EH (cell line): ENCODE measurements at regions not wholly inside any gene's neighbourhood (a gene's known extent, or its start where the extent isn't known, plus 50 kb on each side); places are given as distances from the start of the nearest gene placed in this dataset.
"Not testable (repeated sequence)": the region's sequence is repeated elsewhere in the genome, so short reads cannot be mapped to it uniquely, and the experiment has no call there.

ENCODE experiments used
- DNase-seq: peaks from one replicate; pipeline ENCODE4 v3.0.0-alpha.2; 2015; ENCODE audit warnings: low read depth

DNA sequence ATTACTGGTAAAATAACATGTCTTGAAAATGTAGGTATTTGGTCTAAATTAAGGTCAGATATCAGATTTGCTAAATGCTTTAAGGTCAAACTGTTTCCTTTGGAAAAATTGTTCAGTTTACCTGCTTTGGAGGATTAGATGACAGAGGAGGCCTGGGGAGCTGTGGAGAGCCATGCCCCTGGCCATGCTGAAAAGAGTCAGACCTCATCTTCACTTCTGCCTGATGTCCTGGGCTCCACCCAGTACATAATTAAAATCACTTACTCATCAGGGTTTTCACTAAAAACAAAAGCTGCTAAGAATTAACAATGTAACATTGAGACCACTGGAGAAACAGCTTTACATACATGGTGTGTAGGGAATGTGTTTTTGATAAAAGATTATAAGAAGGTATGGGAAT, 60.8 kb upstream of the UNC93A start:
- no peak for DNase-seq

DNA sequence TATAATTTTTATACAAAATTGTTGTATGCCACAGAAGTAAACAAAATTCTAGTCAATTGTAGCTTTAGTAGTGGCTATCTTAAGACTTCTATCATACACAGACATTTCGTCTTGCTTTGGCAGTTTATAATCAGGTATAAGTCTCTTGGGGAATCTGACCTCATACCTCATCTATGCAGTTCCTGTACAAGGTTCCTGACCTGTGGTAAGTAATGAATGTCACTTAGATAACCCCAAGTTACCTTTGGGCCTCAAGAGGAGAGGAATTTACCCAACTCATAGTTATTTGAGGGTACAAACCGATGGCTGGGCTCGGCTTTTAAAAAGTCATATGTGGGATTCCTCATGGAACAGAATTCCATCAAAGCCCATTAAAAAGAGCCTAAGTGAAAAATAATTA, 58.8 kb upstream of the UNC93A start:
- DNase-seq = no peak

DNA sequence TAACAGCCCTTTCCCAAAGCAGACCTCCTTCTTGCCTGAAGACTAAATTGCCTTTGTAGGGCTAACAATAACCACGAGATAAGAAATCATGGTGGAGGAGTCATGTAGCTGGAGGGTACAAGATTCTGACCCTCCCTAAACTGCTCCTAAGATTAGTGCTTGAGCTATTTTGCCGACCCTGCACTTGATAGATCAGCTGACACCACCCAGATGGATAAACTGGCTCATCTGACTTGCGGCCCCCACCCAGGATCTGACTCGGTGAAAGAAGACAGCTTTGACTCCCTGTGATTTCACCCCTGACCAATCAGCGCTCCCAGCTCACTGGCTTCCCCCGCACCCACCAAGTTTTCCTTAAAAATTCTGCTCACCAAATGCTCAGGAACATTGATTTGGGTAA, 57.6 kb upstream of the UNC93A start:
- DNase-seq = no peak

DNA sequence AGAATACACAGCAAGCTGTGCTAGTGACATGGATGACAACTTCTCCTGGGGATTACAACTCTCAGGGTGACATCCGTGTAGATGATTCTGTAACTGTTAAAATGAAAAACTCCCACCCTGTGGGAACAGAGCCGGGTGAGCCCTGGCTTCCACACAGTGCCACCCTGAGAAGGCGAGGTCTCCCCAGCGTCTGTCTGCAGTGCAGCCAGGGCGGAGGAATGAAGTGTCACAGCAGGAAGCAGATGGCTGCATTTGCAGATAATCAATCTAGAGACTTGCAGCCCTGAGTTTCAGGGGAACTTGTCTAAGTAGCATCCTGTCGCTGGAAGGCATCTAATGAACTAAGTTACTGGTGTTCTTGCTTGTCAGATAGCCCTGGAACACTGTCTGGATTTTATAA, 56.5 kb upstream of the UNC93A start:
- DNase-seq = not testable (repeated sequence)

DNA sequence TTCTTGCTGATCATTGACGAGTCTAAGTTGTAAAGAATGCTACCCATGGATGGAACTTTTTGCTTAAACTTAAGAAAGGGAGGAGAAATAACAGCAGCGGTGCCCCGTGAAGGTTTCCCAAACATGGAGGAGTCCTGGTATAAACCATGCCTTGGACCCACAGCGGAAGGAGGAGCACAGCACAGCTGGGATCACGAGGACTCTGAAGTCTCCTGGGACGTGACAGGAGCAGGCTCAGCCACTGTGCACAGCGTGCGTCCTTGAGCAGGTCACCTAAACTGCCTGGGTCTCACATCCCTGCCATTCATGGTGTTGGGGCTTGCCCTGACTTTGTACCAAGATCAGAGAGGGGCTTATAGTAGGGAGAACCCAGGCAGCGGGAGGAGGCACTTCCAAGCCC, 56.1 kb upstream of the UNC93A start:
- no peak for DNase-seq

DNA sequence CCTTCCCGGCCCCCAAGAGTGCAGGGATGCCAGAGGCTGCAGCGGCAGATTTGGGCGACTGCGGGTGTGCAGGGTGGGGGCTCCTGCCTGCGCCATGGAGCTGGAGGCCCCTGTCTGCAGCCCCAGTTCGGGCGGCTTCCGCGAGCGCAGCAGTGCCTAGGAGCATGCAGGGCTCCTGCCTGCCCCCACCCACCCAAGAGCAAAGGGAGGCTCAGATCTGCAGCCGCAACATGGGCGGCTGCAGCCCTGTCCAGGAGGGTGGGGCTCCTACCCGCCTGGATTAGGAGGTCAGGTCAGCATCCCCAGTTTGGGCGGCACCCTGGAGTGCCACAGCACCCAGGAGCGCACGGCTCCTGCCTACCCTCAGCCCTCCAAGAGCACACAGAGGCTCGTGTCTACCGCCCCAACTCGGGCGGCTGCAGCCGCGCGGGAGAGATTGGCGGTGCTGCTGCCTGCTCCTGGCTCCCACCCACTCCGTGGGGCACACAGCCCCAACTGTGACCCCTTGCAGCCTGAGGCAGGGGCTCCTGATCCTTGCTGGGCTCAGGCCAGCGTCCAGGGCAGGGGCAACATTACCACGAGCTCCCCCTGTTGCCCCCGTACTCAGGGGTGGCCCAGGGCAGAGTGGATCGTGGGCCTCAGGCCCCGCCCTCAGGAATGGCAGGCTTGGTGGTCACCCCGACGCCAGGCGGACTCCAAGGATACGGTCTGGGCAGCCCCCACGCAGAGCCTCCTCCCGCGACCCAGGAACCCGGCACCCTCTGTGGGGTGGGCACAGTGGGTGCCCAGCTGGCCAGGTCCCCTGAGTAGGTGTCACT, 55.5 kb upstream of the UNC93A start:
- no peak for DNase-seq

DNA sequence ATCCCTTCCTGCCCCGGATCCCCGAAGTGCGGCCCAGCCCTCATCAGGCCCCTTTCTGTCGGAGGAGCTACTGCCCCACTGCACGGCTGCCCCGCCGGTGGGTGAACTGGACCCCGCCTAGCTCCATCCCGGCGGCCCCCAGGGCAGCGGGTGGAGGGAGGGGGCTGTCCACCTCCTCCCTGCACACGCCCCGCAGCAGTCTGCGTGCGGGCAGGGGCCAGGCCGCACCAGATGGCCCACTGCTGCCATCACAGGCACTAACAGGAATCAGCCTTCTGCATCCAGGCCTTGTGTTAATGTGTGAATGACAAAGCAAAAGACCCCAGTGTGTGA, 54.9 kb upstream of the UNC93A start:
- DNase-seq = no peak

DNA sequence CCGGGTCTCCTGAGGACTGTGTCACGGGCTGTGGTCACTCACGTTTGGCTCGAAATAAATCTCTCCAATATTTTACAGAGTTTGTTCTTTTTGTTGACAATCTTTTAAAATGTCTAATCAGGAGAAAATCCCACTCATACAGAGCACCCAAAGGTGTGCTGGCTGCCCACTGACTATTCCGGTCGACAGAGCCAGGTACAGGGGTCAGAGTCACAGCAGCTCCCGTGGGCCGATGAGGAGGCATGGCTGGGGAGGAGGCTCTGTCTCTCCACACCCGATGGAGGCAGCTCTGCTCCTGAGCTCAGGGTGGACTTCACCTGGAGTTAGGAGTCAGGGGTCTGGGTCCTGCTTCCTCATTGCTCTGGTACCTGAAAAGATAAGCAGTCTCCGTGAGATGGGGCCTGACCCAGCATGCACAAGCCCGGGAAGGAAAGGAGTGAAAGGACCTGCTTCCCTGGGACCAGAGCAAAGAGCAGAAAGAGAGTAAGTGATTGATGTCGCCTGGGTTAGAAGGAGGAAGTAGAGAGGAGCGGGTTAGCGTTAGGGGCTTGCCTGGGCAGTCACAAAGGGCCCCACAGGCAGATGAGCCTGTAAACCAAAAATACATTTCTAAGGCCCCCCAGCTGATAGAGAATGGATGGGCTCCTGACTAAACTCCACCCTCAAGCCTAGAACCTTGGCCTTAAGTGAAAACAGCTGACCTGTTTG, 53.5 kb upstream of the UNC93A start:
- DNase-seq = no peak

DNA sequence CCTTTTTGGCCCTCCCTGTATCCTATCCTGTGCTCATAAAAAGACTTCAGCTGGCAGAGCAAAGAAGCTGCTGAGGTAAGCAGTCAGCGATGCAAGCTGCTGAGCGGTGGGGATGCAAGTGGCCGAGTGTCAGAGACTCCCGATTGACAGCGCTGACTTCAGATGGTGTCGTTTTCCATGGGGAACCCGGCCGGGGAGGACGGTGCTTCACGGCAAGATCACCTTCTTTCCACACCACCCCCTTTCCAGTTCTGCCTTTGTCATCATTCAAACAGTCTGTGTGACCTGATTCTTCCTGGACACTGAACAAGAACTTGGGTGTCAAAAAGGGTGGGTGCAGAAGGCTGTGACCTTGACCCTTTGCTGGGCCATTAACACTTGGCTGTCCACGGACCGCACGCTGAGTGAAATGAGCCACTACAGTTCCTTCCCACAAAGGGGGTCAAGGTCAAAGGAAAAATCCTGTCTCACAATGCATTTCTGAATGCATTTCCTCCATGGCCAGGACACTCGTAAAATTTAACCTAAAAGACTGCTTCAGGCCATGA, 52.9 kb upstream of the UNC93A start:
- no peak for DNase-seq

DNA sequence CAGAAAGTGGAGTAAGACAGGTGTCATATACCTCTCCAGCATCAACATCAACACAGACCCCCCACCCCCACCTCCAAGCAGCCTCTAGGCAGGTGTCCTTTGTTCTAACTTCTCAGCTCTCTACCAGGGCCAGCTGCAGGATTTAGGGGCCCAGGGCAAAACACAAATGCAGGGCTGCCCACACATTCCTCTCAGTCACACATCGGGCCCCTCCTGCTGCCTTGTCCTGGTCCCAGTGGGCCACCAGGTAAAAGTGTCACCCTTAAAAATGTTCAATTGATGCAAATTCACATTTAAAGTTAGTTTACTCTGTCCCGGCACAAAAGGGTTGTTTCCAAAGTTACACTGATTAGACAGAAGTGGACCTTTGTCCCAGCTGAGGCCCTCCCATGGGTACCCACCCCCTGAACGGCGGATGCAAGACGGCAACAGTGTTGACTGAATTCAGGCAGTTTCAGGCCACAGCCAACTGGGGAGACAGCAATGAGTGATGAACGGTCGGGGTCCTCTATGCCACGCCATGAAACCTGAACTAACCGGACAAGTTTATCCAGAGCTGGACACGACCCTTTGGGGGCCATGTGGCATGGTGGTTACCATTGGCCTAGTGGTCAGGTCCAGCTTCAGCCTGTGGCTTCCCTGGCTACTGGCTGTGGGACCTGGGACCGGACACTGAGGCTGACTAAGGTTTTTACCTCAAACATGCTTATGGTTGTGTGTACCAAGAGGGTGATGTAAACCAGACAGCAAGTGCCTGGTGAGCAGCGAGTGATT, 52.2 kb upstream of the UNC93A start:
- DNase-seq = no peak

DNA sequence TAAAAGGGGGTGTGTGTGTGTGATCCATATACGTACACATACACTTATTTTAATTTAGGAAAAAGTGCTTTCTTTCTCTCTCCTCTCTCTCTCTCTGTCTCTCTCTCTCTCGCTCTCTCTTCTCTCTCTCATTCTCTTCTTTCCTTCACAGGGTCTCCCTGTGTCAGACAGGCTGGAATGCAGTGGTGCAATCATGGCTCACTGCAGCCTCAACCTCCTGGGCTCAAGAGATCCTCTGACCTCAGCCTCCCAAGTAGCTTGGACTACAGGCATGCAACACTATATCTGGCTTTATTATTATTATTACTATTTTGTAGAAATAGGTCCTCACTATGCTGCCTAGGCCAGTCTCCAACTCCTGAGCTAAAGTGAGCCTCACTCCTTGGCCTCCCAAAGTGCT, 51.6 kb upstream of the UNC93A start:
- not testable (repeated sequence) for DNase-seq

DNA sequence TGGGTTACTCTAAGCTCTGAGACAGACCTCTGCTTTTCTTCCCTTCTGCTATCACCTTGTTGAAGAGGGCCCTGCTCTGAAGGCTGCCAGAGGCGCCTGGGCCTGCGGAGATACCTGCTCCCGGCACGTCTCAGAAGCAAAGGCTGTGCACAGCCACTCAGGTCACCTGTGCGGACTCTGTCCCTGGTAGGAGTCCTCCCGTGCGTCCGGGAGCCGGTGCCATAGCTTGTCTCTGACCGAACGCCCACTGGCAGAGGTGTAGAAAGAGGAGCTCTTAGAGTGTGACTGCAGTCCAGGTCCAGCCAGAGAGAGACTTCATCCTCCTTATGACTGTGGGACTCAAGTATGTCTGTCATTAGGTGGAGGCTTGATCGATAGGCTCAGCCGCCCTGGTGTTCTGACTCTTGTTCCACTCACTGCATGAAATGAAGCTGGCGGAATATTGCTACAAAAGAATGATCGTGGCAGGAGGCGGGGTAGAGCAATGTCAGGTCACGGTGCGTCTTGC, 51.0 kb upstream of the UNC93A start:
- DNase-seq = no peak
